DMS53 treated with DMSO at 0.1 percent for 48 hours (cell line): ENCODE measurements at regions not wholly inside any gene's neighbourhood (a gene's known extent, or its start where the extent isn't known, plus 50 kb on each side); places are given as distances from the start of the nearest gene placed in this dataset.
"Not testable (repeated sequence)": the region's sequence is repeated elsewhere in the genome, so short reads cannot be mapped to it uniquely, and the experiment has no call there.

Experiments used
- DNase-seq: peaks from one replicate; lab custom pipeline; 2025; ENCODE audit not compliant: unreplicated experiment; lab: John Stamatoyannopoulos, UW

DNA sequence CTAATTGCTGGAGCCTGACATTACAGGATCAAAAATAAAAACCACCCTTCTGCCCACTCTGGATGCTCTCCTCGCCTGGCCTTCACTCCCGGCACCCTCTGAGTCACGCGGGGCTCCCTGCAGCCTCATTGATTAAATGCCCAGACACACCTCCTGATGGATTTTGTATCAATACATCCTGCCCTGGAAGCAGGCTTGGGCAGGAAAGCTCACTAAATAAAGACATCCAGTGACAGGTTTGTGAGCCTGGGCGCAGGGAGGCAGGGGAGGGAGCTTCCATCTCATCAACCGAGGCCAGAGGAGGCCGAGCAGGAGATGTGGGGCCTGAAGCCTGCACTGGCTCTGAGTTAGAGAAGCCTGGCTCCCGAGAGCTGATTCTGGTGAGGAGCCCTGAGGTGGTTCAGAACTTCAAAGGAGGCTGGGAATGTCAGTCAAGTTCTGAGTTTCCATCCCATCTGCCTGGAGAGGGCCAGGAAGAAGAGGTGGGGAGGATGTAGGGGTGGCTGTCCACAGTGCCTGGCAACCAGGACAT is 318.6 kb downstream of the ADGRD1 start:
- DNase-seq, result not testable (repeated sequence)

DNA sequence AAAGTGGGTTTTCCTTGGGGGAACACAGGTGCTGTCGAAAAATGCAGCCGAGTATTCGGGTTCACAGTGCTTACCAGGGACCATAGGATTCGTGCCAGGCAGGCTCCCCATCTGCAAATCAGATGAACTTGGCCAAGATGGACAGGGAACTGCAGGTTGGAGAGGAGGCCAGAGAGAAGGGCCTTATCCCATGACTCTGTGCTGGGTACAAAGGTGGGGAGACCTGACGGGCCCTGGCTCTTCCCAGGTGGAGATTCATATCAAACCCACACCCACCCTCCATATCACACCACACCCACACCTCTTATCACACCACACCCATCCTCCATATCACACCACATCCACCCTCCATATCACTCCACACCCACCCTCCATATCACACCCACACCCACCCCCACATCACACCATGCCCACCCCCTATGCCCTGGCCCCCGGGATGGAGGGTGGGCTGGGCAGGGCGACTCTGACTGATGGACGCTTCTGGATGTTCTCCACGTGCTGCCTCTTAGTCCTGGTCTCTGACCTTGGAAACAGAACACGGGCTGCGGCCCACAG is 319.7 kb downstream of the ADGRD1 start:
- DNase-seq, result no peak

DNA sequence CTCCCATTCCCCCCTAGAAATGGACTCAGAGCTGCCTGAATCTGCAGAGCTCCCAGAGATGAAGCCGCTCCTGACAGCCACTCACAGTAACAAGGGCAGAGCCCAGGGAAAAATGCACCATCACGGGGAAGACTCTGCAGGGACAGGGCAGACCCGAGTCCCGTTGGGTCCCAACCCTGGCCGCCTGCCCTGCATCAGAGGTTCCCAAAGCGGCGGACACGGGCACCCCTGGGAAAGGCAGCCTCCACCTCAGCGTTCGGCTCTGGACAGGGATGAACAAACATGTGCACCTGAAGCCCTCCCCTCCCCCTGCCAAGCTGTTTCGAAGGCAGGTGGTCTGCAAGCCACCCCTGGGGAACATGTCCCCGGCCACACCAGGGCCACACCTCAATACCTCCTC is 320.4 kb downstream of the ADGRD1 start:
- DNase-seq, result no peak

DNA sequence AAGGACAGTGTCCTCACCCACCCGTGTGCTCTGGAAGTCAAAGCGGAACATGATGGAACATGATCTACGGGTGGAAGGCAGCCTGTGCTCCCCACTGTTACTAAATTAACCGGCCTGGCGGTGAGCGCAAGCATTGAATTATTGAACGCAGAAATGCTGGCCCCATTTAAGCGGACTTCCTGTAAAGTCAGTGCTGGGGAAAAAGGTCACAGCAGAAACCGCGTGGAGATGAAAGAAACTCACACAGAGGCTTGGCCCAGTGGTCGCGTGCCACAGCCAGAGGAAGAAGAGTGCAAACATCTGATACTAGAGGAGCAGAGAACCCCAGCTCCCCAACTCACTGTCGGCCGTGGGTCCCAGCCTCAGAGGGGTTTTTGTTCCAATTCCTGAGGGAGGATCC is 321.2 kb downstream of the ADGRD1 start:
- no peak for DNase-seq

DNA sequence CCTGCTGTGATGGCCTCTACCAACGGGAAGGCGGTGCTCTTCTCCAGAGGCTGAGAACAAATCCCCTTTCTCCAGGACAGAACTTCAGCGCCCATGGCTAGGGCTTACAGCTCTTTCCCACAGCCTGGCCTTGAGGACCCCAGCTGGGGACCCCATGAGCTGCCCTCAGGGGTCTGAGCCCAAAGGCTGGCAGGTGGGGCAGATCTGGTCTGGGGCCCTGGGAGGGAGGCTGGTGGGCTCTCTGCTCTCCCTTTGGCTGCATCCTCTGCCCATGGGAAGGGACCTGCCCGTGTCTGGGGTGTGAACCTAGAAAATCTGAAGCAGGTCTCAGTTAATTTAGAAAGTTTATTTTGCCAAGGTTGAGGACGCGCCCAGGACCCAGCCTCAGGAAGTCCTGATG is 322.1 kb downstream of the ADGRD1 start:
- no peak for DNase-seq

DNA sequence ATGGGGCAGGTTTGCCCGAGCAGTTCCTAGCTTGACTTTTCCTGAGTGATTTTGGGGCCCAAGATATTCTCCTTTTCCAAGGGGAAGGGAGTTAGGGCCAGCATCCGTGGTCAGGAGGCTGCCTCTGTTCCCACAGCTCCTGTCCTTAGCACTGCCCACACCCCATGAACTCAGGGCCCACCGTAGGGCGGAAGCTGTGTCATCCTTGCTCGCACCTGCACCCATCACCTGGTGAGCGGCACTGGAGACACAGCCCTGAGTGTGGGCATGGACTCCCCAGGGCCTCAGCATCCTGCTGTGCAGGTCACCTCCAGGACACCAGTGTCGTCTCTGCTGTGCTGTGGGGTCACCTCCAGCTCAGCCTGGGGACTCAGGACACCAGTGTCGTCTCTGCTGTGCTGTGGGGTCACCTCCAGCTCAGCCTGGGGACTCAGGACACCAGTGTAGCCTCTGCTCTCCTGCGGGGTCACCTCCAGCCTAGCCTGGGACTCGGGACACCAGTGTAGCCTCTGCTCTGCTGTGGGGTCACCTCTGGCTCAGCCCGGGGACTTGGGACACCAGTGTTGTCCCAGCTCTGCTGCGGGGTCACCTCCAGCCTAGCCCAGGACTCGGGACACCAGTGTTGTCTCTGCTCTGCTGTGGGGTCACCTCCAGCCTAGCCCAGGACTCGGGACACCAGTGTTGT is 322.9 kb downstream of the ADGRD1 start:
- DNase-seq, result no peak

DNA sequence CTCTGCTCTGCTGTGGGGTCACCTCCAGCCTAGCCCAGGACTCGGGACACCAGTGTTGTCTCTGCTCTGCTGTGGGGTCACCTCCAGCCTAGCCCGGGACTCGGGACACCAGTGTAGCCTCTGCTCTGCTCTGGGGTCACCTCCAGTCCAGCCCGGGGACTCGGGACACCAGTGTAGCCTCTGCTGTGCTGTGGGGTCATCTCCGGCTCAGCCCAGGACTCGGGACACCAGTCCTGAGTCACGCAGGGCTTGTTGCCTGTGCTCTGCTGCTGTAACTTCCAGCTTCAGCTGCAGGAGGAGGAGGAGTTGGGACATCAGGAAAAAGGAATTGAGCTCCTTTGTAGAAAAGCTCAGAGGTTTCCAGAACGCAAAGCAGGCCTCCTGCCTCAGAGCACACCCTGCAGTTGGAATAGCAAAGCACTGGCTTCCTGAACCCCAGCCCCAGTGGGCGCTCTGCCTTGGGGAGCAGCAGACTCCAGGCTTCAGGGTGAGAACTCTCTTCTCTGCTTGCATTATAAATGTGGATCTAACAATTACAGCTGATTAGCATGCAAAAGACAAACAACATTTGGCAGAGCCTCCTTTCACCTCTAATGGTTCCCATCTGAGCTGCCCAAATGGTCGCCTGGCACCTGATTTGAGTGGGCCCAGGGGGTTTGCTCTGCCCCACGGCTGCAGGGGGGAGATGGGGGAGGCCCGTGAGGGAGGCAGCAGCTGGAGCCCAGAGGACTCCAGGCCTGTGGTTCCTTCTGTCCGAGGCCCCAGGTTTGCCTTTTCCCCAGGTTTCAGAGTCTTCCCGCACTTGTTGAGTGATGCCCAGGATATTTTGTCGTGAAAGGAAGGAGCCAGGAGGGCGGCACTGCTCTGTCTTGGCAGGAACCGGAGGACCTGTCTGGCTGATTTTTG is 323.7 kb downstream of the ADGRD1 start:
- DNase-seq, result not testable (repeated sequence)

DNA sequence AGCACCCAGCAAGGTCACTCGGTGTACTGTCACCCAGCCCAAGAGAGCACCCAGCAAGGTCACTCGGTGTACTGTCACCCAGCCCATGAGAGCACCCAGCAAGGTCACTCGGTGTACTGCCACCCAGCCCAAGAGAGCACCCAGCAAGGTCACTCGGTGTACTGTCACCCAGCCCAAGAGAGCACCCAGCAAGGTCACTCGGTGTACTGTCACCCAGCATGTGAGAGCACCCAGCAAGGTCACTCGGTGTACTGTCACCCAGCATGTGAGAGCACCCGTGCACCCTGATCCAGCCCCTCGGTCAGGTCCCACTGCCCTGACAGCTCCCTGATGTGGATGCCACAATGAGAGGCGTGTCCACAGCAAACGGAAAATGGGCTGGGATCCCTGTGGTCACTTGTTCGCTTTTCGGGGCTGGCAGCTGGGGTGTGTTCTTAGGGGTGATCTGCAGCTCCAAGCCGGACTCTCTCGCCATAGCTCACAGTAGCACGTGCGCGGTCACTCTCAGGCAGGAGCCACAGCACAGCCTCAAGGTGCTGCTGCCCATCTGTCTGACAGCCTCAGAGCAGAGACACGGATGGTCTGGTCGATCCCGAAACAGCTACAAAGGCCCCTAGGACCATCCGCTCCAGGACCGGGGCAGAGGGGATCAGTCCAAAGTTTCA is 324.9 kb downstream of the ADGRD1 start:
- DNase-seq, result not testable (repeated sequence)

DNA sequence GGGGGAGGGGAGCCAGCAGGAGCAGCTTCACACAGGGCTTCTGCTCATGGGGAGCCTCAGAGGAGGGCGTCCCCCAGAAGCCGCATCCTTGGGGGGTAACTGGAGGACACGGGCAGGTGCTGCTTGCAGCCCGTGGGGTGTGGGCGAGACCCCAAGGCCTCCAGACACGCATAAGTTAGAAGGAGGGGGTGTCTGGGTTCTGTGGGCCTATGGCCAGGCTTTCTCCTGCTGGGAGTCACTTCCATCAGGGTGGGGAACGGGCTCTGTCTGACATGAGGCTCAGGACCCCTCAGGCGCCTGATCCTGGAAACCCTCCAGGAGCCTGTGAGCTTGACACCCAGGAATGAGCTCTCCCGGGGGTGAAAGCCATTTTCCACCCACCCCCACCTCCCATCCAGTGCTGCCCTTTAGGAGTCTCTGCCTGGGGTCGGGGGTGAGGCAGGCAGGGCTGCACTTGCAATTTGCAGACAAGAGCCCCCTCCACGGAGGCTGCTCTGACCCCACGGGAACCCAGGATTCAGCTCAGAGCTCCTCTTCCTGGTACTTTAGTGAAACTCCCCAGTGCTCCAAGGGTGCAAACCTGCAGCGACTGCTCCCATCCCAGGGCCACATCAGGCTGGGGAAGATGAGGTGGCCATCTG is 325.7 kb downstream of the ADGRD1 start:
- no peak for DNase-seq

DNA sequence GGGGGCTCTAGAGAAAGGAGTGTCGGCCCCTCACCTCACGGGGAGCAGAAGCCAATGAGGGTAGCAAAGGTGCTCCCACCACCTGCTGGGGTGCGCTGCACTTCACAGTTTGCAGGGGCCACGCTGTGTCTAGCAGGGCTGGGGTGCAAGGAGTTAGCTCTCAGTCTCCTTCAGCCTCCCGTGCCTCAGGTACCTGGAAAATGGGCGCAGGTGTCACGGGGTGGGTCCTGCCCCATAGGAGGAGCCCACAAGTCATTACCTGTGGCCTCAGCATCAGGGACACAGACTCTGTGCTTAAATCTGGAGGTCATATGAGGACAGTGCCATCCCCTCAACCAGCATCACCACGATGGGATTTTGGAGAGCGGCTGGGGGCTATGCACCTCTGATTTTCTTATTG is 326.7 kb downstream of the ADGRD1 start:
- DNase-seq, result no peak

DNA sequence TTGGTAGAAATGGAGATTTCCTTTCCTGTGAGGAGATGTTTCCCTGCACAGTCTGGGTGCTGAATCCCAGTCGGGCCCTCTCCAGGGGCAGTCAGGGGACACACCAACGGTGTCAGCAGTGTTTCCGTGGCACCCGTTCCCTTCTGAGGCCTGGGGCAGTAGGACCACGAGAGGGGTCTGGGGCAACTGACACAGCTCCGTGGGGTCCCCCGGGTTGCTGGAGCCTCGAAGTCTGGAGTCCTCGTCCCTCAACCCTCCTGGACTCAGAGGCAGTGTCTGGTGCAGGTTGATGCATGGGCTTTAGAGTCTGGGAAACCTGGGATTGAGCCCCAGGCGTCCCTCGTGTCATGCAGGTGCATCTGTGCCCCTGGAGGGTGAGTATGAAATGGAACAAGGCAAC is 327.3 kb downstream of the ADGRD1 start:
- DNase-seq, result no peak

DNA sequence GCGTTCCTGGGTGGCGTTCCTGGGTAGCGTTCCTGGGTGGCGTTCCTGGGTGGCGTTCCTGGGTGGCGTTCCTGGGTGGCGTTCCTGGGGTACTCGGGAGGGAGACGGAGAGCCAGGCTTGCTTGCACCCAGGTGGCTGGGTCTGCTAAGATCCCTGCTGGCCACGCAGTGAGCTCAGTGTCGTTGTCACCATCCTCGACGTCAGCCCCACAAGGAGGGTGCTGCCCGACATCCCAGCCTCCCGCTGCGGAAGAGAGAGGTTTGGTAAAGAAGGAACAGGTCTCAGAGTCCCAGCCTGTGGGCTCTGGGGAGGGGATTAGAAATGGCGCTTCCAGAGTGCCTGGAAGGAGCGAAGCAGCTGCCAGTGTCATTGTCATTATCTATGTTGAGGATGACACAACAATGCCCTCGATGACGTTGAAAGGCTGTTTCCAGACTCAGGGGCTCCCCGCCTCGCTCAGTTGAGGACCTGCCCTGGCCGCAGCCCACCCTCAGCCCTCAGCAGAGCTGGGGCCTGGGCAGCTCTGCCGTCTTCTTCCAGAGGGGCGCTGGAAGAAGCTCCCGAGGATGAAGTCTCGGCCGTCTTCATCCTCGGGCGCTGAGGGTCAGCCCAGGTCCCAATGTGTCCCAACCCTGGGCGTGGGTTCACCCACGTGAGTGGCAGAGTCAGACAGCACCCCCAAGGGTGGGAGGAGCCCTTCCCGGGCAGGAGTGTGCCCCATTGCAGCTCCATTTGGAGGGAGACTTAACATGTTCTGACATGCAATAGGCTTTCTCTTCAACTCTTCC is 328.8 kb downstream of the ADGRD1 start:
- no peak for DNase-seq

DNA sequence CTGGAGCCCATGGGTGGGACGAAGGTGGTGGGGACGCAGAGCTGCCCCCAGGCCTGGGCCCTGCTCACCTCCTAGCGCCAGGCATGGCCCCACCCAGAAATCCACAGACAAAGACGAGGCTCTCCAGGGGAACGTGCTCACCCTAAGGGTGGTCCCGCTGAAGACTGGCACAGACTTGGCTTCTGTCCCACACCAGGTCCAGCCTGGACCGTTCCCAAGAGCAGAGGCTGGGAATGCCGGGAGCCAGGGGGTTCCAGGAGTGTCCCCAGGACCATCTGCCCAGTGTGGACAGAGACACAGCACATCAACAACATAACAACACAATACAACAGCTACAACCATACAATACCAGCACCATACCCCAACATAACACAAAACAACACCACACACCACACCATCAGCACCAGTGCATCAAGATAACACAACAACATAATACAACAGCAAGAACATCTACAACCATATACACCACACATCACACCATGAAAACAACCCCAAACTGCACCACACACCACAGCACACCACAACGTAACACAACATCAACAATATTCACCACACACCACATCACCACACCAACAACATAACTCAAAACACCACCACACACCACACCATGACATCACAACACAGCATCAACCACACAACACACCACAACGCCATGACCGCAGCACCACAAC is 329.6 kb downstream of the ADGRD1 start:
- no peak for DNase-seq

DNA sequence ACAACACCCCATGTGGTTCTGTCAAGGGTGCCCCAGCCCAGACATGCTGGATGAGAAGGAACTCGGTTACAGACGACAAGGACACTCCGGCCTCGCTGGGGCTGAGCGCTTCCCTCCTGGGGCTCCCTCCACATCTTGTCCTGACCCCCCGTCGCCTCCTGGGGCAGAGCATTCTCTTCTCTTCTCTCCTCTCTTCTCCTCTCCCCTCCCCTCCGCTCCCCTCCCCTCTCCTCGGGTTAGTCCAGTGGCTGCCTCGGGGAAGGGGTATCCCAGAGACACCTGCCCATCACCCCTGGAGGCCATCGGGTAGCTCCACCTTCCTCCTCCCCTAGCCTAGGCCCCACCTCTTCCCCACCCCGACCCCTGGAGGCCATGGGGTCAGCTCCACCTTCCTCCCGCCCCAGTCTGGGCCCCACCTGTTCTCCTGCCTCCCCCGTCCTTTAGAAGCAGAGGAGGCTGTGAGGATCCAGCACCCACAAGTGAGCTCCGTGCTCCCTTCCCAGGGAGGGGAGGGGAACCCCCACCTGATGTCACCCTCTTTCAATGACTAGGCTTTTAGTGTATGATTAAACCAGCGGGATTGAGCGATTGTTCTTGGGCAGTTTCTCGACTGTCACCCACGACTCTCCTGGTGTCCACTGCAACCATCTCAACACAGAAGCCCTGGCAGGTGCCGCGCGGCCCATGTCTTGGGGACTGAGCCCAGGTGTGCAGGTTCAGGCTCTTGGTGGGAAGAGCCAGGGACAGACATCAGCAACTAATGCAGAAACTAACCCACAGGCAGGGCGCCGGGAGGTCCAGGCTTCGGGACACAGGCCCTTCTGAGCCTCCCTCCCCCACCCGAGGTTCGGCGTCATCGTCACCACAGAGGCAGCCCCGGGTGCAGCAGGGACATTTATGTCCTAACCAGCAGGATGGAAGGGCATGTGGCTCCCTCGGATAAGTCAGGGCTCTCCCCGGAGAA is 330.4 kb downstream of the ADGRD1 start:
- DNase-seq, result not testable (repeated sequence)

DNA sequence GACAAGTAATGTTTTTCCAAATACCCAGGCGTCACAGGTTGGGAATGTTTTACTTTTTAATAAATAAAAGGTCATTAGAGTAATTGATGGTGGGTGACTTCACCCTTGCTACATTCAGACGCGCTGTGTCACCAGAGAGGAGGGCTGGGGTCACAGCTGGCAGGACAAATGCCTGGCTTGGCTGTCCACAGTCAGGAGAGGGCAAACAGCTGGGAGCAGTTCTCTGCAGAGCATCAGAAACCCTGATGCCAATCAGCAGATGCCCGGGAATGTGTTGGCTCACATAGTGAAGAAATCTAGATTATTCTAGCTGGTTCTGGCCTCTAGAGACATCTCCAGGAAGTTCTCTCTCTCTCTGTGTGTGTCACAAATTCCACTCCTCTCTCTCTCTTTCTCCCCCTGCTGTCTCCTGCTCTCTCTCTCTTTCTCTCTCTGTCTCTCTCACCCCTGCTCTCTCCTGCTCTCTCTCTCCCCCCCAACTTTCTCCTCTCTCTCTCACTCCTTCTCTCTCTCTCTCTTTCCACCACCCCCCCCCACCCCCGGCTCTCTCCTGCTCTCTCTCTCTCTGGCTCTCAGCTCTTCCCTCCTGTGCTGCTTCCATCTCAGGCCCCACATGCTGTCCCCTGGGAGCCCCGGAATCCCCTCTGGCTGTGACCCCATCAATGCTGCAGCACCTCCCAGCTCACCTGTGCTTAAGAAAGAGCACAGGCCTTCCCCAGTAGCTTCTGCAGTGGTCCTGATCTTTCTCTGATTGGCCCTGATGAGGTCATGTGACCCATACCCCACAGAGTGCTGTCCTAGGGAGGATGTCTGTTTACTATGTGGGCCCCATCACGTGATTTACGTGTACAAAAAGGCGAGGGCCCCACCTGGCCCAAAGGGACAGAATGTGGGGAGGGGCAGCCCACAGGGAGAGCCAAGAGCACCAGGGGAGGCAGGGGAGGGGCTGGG is 331.5 kb downstream of the ADGRD1 start:
- not testable (repeated sequence) for DNase-seq

DNA sequence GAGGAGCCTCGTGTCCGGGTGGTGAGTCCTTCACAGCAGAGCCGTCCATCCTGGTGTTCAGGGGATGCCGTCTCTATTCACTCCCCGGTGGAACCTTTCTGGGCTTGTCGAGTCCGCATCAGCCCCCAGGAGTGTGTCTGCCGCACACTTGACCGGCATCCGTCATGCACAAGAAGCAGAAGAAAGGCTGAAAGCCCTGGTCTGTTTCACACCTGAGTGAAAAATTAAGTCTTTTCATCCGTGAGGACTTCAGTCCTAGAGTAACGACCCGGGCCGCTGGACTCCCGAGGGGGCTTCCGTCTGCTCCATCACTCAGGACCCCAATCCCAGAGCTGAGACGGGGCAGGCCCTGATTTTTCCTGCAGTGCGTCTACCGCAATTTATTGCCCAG is 332.2 kb downstream of the ADGRD1 start:
- DNase-seq, result not testable (repeated sequence)

DNA sequence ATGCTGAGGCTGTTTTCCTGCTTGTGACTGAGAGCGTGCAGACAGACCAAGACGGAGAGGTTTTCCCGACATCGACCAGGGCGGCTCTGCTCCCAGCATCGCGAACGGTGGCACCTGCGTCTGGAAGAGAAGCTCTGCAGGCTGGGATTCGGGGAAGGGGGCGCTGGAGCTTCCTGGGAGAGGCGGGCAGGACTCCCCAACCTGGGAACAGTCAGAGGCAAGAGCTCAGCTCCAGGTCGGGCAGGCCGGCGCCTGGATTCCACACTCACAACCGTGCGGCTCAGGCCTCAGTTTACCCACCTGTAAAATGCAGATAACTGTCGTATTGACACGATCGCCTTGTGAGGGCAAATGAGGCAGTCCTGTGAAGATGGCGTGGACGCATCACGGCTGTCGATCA is 332.6 kb downstream of the ADGRD1 start:
- not testable (repeated sequence) for DNase-seq
